Sigmoid colon (tissue), 4 donors: ENCODE measurements at regions not wholly inside any gene's neighbourhood (a gene's known extent, or its start where the extent isn't known, plus 50 kb on each side); places are given as distances from the start of the nearest gene placed in this dataset.

Source experiments
- CTCF ChIP-seq, 4 experiments: fragments of 450-650 bp in 3 of 4; fragments of 200-600 bp in 1 of 4; IDR thresholded peaks; one replicate each; pipeline ENCODE4 v1.5.1; 2016 to 2019; ENCODE audit warnings: antibody characterized with exemption in 4 of 4, mild to moderate bottlenecking in 3 of 4, moderate library complexity in 2 of 4
- EP300 ChIP-seq, 4 donors: sonication (generic); formaldehyde crosslinking; IDR thresholded peaks; one replicate each; pipeline ENCODE4 v1.6.1; 2017; ENCODE audit warnings: antibody characterized with exemption in 4 of 4

GRCh38 chr4:27574743-27575142 lies 714.1 kb downstream of the STIM2 start:
- TF ChIP-seq CTCF (IDR thresholded peaks at IDR 0.05) (no peak), EP300 (IDR thresholded peaks at IDR 0.05) (no peak)
